Lung (tissue), 11 donors: ENCODE measurements at regions not wholly inside any gene's neighbourhood (a gene's known extent, or its start where the extent isn't known, plus 50 kb on each side); places are given as distances from the start of the nearest gene placed in this dataset.

Experiments
- ATAC-seq: fragments of 200-7000 bp; cut with Tn5 transposase; one replicate; pipeline ENCODE4 v1.9.1; 2020; ENCODE audit warnings: moderate number of reproducible peaks; ENCODE audit not compliant: insufficient read depth, low FRiP score
- DNase-seq, 3 donors: peaks; one replicate each; pipeline ENCODE4 v3.0.0-alpha.2; 2013 to 2017
- H3K27ac ChIP-seq, 2 donors: one replicate each; pipeline ENCODE4 v1.5.1; 2013; ENCODE audit warnings: mild to moderate bottlenecking in 2 of 2, moderate library complexity in 2 of 2, control low read depth in 1 of 2, inconsistent platforms in 1 of 2, low read depth in 1 of 2, low read length in 1 of 2
- H3K27me3 ChIP-seq, 3 donors: one replicate each; pipeline ENCODE4 v1.5.1; 2013; ENCODE audit warnings: low read length in 2 of 3; ENCODE audit not compliant: control insufficient read depth in 3 of 3, insufficient read depth in 3 of 3
- H3K36me3 ChIP-seq, 4 donors: one replicate each; pipeline ENCODE4 v1.5.1; 2013; ENCODE audit warnings: low read length in 4 of 4, mild to moderate bottlenecking in 1 of 4, moderate library complexity in 1 of 4; ENCODE audit not compliant: control insufficient read depth in 4 of 4, insufficient read depth in 4 of 4
- H3K4me1 ChIP-seq, 5 donors: one replicate each; pipeline ENCODE4 v1.5.1; 2013; ENCODE audit warnings: low read length in 5 of 5, mild to moderate bottlenecking in 2 of 5, moderate library complexity in 1 of 5; ENCODE audit not compliant: control insufficient read depth in 5 of 5, insufficient read depth in 5 of 5
- H3K4me3 ChIP-seq: one replicate; pipeline ENCODE4 v1.5.1; 2013; ENCODE audit warnings: mild to moderate bottlenecking, control low read depth, moderate library complexity
- H3K9ac ChIP-seq, 2 donors: one replicate each; pipeline ENCODE4 v1.5.1; 2013; ENCODE audit warnings: low read length in 2 of 2, control low read depth in 1 of 2; ENCODE audit not compliant: insufficient read depth in 1 of 2
- H3K9me3 ChIP-seq, 4 donors: one replicate each; pipeline ENCODE4 v1.5.1; 2013; ENCODE audit warnings: low read length in 3 of 4, mild to moderate bottlenecking in 1 of 4, moderate library complexity in 1 of 4; ENCODE audit not compliant: control insufficient read depth in 4 of 4, insufficient read depth in 3 of 4
- CTCF ChIP-seq: IDR thresholded peaks from 2 replicates; pipeline ENCODE4 v1.5.1; 2012; ENCODE audit warnings: mild to moderate bottlenecking; ENCODE audit errors: control extremely low read depth, extremely low read depth
- WGBS, 2 donors: extraction: QIAGEN DNeasy Blood & Tissue Kit; methylation state at CpG; one replicate each; pipeline ENCODE4 v1.1.7; 2013; 5-methylcytosine and 5-hydroxymethylcytosine counted together
- donor health status: control.
- donor health status: control.
- donor health status: Bipolar disorder and iron deficiency.
- donor health status: healthy.
- donor health status: DM: yes; HTN: yes; CAD: no.

- WGBS, 2 donors: 91 to 93% methylated on average over 8 of the region's 8 CpGs
- no peak overlapping the region for H3K9ac ChIP-seq
- no peak for TF ChIP-seq CTCF
Observed at GRCh38 chr21:26761174-26761915, 83.9 kb downstream of the ADAMTS1 start.

GRCh38 chr21:26759731-26760130 is 85.5 kb downstream of the ADAMTS1 start:
- H3K4me1 ChIP-seq: no peaks in the 10 kb centered on the region
- no peak overlapping the region for H3K9ac ChIP-seq
- ATAC-seq (no peak), DNase-seq (no peak)
- H3K36me3 ChIP-seq: no peaks in the 10 kb centered on the region
- 83 to 89% methylated on average over 2 of the region's 2 CpGs for WGBS, 2 donors
- H3K9me3 ChIP-seq: no peaks in the 10 kb centered on the region
- H3K27me3 ChIP-seq: no peaks in the 10 kb centered on the region
- H3K27ac ChIP-seq: no peak overlapping the region
- no peak overlapping the region for H3K4me3 ChIP-seq
- TF ChIP-seq CTCF: no peak

More at GRCh38 chr21:26761174-26761915, 83.9 kb downstream of the ADAMTS1 start:
- Histone ChIP-seq H3K4me3 (no peak overlapping the region), H3K36me3 (no peaks in the 10 kb centered on the region), H3K4me1 (no peaks in the 10 kb centered on the region), H3K27me3 (no peaks in the 10 kb centered on the region), H3K9me3 (no peaks in the 10 kb centered on the region), H3K27ac (no peak overlapping the region)
- DNase-seq (no peak), ATAC-seq (no peak)

- no peak for ATAC-seq
- Histone ChIP-seq H3K36me3 (no peaks in the 10 kb centered on the region), H3K27ac (no peak overlapping the region), H3K9me3 (no peaks in the 10 kb centered on the region), H3K9ac (no peak overlapping the region), H3K4me3 (no peak overlapping the region), H3K4me1 (no peaks in the 10 kb centered on the region), H3K27me3 (no peaks in the 10 kb centered on the region)
- DNase-seq: no peak
- no peak for TF ChIP-seq CTCF
- WGBS, 2 donors: 81 to 86% methylated on average over 3 of the region's 3 CpGs
Observed at GRCh38 chr21:26758083-26758880, 86.9 kb downstream of the ADAMTS1 start.
